ENCODE measurements at regions not wholly inside any gene's neighbourhood (a gene's known extent, or its start where the extent isn't known, plus 50 kb on each side); places are given as distances from the start of the nearest gene placed in this dataset.
A peak's percentile ranks its signal among the peaks of the same experiment; 100 is the strongest.

- Histone ChIP-seq H3K9me3 (no peaks in the 10 kb centered on the region), H3K27me3 (no peaks in the 10 kb centered on the region), H3K27ac (replicated peaks in 1 of 4) (no peak overlapping the region), H3K4me3 (no peak overlapping the region), H3K4me1 (no peaks in the 10 kb centered on the region), H3K36me3 (no peaks in the 10 kb centered on the region)
- peak; percentile 34 for DNase-seq (ENCODE audit: extremely low spot score)
- 48% methylated on average over 2 of the region's 2 CpGs for WGBS
- intact Hi-C loops (cut with DNase I): no loop called here
- no peak for TF ChIP-seq EP300 (IDR thresholded peaks at IDR 0.05)
These were observed 305.1 kb upstream of the MGAT5 start for GRCh38 chr2:133948610-133949290.

DNA sequence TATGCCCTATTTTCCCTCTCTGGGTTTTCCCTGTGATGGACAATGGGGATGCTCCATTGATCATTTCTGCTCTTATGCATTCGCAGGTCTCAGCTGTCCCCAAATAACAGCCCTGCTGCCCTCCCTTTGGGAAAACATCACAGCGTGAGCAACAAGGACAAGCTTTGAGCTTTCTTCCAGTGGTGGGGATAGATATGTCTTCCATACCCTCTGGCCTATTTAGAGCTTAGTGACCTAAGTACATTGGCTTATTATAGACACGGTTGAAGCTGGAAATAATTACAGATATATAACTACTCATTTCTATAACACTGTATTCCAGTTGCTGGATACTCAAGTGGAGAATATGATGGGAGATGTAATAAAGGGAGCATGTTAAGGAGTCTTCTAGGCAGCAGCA is 304.3 kb upstream of the MGAT5 start:
- DNase-seq (ENCODE audit: extremely low spot score): peak; percentile 42
- no peak overlapping the region for H3K27ac ChIP-seq (replicated peaks in 1 of 4)
- intact Hi-C loops (cut with DNase I): no loop called here
- no peak overlapping the region for H3K4me3 ChIP-seq
- 86% methylated on average over 3 of the region's 3 CpGs for WGBS
- no peaks in the 10 kb centered on the region for H3K9me3 ChIP-seq
- no peaks in the 10 kb centered on the region for H3K27me3 ChIP-seq
- TF ChIP-seq POLR2A (IDR thresholded peaks at IDR 0.05; ENCODE audit: low read depth): no peak
- TF ChIP-seq CTCF (IDR thresholded peaks at IDR 0.05): no peak
- no peak for TF ChIP-seq EP300 (IDR thresholded peaks at IDR 0.05)
- no peak for TF ChIP-seq POLR2AphosphoS5 (IDR thresholded peaks at IDR 0.05)
- H3K4me1 ChIP-seq: peaks cover 0 to under 1% (median 0%) of the 10 kb centered on the region in 4 donors
- H3K36me3 ChIP-seq: no peaks in the 10 kb centered on the region

DNA sequence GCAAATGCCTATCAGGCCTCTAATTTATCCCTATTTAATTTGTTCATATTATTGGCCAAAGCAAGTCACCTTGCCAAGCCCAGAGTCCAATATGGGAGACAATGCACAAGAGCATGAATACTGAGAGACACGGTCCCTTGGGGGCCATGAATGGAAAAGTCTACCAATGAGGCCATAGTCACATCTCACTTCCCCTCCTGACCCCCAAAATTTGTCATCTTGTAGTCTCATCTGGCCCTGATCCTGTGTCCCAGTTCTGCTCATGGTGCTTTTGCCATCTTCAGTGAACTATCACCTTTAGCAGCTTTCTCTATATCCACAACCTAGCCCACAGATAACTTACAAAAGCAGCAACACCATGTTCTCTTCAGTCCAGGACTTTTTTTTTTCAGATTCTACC is 302.7 kb upstream of the MGAT5 start:
- DNase-seq (ENCODE audit: extremely low spot score): peak; percentile 45
- intact Hi-C loops (cut with DNase I): no loop called here
- H3K4me1 ChIP-seq: peaks cover 0 to 10% (median 6%) of the 10 kb centered on the region in 4 donors
- H3K27ac ChIP-seq (replicated peaks in 1 of 4): no peak overlapping the region
- 86% methylated on average over 1 of the region's 1 CpG for WGBS
- H3K9me3 ChIP-seq: no peaks in the 10 kb centered on the region
- TF ChIP-seq POLR2A (IDR thresholded peaks at IDR 0.05; ENCODE audit: low read depth) (no peak), EP300 (IDR thresholded peaks at IDR 0.05) (no peak), POLR2AphosphoS5 (IDR thresholded peaks at IDR 0.05) (no peak), CTCF (IDR thresholded peaks at IDR 0.05) (no peak)
- H3K4me3 ChIP-seq: no peak overlapping the region
- H3K36me3 ChIP-seq: no peaks in the 10 kb centered on the region
- no peaks in the 10 kb centered on the region for H3K27me3 ChIP-seq

- WGBS: 85% methylated on average over 2 of the region's 2 CpGs
These were observed 301.5 kb upstream of the MGAT5 start for GRCh38 chr2:133952420-133952819.

DNA sequence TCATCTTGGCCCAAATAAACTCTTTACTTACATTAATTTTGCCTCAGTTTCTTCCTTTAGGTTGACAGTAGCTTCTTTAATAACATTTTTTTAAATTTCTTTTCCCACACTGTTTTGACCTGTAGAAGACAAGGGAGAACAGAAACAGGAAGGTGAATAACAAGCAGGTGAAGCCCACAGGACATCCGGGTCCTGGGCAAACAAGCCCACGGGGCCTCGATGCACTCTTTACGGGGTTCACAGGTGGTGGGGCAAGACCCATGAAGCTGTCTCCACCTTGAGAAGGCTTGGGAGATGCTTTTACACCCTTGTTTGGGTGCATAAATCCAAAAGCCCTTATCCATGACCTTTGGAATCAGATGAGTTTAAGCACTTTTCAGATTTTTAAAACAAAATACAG is 301.0 kb upstream of the MGAT5 start:
- WGBS: 89% methylated on average over 4 of the region's 4 CpGs
- peak; percentile 39 for DNase-seq (ENCODE audit: extremely low spot score)
- Histone ChIP-seq H3K4me1 (peaks cover 0 to 21% (median 16%) of the 10 kb centered on the region in 4 donors), H3K4me3 (no peak overlapping the region), H3K36me3 (no peaks in the 10 kb centered on the region), H3K9me3 (no peaks in the 10 kb centered on the region), H3K27ac (replicated peaks in 1 of 4) (no peak overlapping the region), H3K27me3 (no peaks in the 10 kb centered on the region)
- TF ChIP-seq POLR2A (IDR thresholded peaks at IDR 0.05; ENCODE audit: low read depth): no peak
- no peak for TF ChIP-seq POLR2AphosphoS5 (IDR thresholded peaks at IDR 0.05)
- no peak for TF ChIP-seq CTCF (IDR thresholded peaks at IDR 0.05)
- TF ChIP-seq EP300 (IDR thresholded peaks at IDR 0.05): no peak
- intact Hi-C loops (cut with DNase I): no loop called here

More at GRCh38 chr2:133952420-133952819, 301.5 kb upstream of the MGAT5 start:
- no peaks in the 10 kb centered on the region for H3K27me3 ChIP-seq
- H3K4me1 ChIP-seq: peaks cover 0 to 16% (median 12%) of the 10 kb centered on the region in 4 donors
- intact Hi-C loops (cut with DNase I): no loop called here
- H3K4me3 ChIP-seq: no peak overlapping the region
- no peak overlapping the region for H3K27ac ChIP-seq (replicated peaks in 1 of 4)
- H3K36me3 ChIP-seq: no peaks in the 10 kb centered on the region
- DNase-seq (ENCODE audit: extremely low spot score): peak; percentile 0
- TF ChIP-seq POLR2A (IDR thresholded peaks at IDR 0.05; ENCODE audit: low read depth) (no peak), POLR2AphosphoS5 (IDR thresholded peaks at IDR 0.05) (no peak), CTCF (IDR thresholded peaks at IDR 0.05) (no peak), EP300 (IDR thresholded peaks at IDR 0.05) (no peak)
- no peaks in the 10 kb centered on the region for H3K9me3 ChIP-seq

Measured in esophagus muscularis mucosa (tissue), 4 donors.